Mononuclear cell (primary cell): ENCODE measurements at regions not wholly inside any gene's neighbourhood (a gene's known extent, or its start where the extent isn't known, plus 50 kb on each side); places are given as distances from the start of the nearest gene placed in this dataset.

Experiments
- H3K27me3 ChIP-seq: 2 replicates; pipeline ENCODE4 v1.6.0; 2011; ENCODE audit warnings: low read length, control low read depth; ENCODE audit not compliant: insufficient read depth
- H3K4me1 ChIP-seq: 2 replicates; pipeline ENCODE4 v1.5.1; 2011; ENCODE audit warnings: mild to moderate bottlenecking, low read length, control low read depth; ENCODE audit not compliant: insufficient read depth
- H3K4me3 ChIP-seq: 2 replicates; pipeline ENCODE4 v1.5.1; 2011; ENCODE audit warnings: mild to moderate bottlenecking, low read length, moderate library complexity
- H3K9me3 ChIP-seq: 2 replicates; pipeline ENCODE4 v1.5.1; 2011; ENCODE audit warnings: low read depth, mild to moderate bottlenecking, control low read depth, low read length

GRCh38 chr3:56976651-56977560 lies 83.6 kb upstream of the SPATA12 start:
- peaks cover 17% of the 10 kb centered on the region for H3K4me1 ChIP-seq
- H3K27me3 ChIP-seq = no peaks in the 10 kb centered on the region
- no peak overlapping the region for H3K4me3 ChIP-seq
- H3K9me3 ChIP-seq = no peaks in the 10 kb centered on the region

- H3K4me3 ChIP-seq = no peak overlapping the region
- H3K9me3 ChIP-seq = no peaks in the 10 kb centered on the region
- peaks cover 12% of the 10 kb centered on the region for H3K4me1 ChIP-seq
- H3K27me3 ChIP-seq = no peaks in the 10 kb centered on the region
These were observed 84.9 kb upstream of the SPATA12 start for GRCh38 chr3:56975567-56975966.

- H3K27me3 ChIP-seq = no peaks in the 10 kb centered on the region
- no peak overlapping the region for H3K4me3 ChIP-seq
- H3K9me3 ChIP-seq = no peaks in the 10 kb centered on the region
- peaks cover 8% of the 10 kb centered on the region for H3K4me1 ChIP-seq
These were observed 86.1 kb upstream of the SPATA12 start for GRCh38 chr3:56974247-56974930.

GRCh38 chr3:56971816-56972215 lies 88.6 kb upstream of the SPATA12 start:
- H3K4me1 ChIP-seq = peaks cover 8% of the 10 kb centered on the region
- H3K4me3 ChIP-seq = no peak overlapping the region
- H3K9me3 ChIP-seq = no peaks in the 10 kb centered on the region
- H3K27me3 ChIP-seq = no peaks in the 10 kb centered on the region

- Histone ChIP-seq H3K4me3 (no peak overlapping the region), H3K4me1 (peaks cover 8% of the 10 kb centered on the region), H3K9me3 (no peaks in the 10 kb centered on the region), H3K27me3 (no peaks in the 10 kb centered on the region)
These were observed 89.2 kb upstream of the SPATA12 start for GRCh38 chr3:56971261-56971660.

- Histone ChIP-seq H3K4me1 (peaks cover 8% of the 10 kb centered on the region), H3K9me3 (no peaks in the 10 kb centered on the region), H3K4me3 (no peak overlapping the region), H3K27me3 (no peaks in the 10 kb centered on the region)
These were observed 90.0 kb upstream of the SPATA12 start for GRCh38 chr3:56970461-56970879.

- Histone ChIP-seq H3K4me1 (peaks cover 8% of the 10 kb centered on the region), H3K4me3 (no peak overlapping the region), H3K27me3 (no peaks in the 10 kb centered on the region), H3K9me3 (no peaks in the 10 kb centered on the region)
These were observed 90.6 kb upstream of the SPATA12 start for GRCh38 chr3:56969851-56970250.

GRCh38 chr3:56966509-56966908 lies 94.0 kb upstream of the SPATA12 start:
- Histone ChIP-seq H3K4me1 (peaks cover 8% of the 10 kb centered on the region), H3K9me3 (no peaks in the 10 kb centered on the region), H3K4me3 (no peak overlapping the region), H3K27me3 (no peaks in the 10 kb centered on the region)

- H3K4me3 ChIP-seq = no peak overlapping the region
- no peaks in the 10 kb centered on the region for H3K27me3 ChIP-seq
- H3K9me3 ChIP-seq = no peaks in the 10 kb centered on the region
- H3K4me1 ChIP-seq = peaks cover 8% of the 10 kb centered on the region
These were observed 94.4 kb upstream of the SPATA12 start for GRCh38 chr3:56966104-56966503.

GRCh38 chr3:56962922-56963321 lies 97.5 kb upstream of the SPATA12 start:
- Histone ChIP-seq H3K4me1 (no peaks in the 10 kb centered on the region), H3K27me3 (no peaks in the 10 kb centered on the region), H3K9me3 (no peaks in the 10 kb centered on the region), H3K4me3 (no peak overlapping the region)

GRCh38 chr3:56962206-56962605 lies 98.3 kb upstream of the SPATA12 start:
- H3K4me1 ChIP-seq = no peaks in the 10 kb centered on the region
- H3K9me3 ChIP-seq = no peaks in the 10 kb centered on the region
- no peaks in the 10 kb centered on the region for H3K27me3 ChIP-seq
- H3K4me3 ChIP-seq = no peak overlapping the region

GRCh38 chr3:56960234-56960917 lies 100.1 kb upstream of the SPATA12 start:
- no peaks in the 10 kb centered on the region for H3K9me3 ChIP-seq
- no peaks in the 10 kb centered on the region for H3K27me3 ChIP-seq
- H3K4me1 ChIP-seq = no peaks in the 10 kb centered on the region
- H3K4me3 ChIP-seq = no peak overlapping the region

GRCh38 chr3:56958879-56959278 lies 101.6 kb upstream of the SPATA12 start:
- Histone ChIP-seq H3K4me3 (no peak overlapping the region), H3K27me3 (no peaks in the 10 kb centered on the region)

GRCh38 chr3:56957522-56957921 lies 102.9 kb upstream of the SPATA12 start:
- H3K4me1 ChIP-seq = no peaks in the 10 kb centered on the region
- no peaks in the 10 kb centered on the region for H3K9me3 ChIP-seq
- no peak overlapping the region for H3K4me3 ChIP-seq
- H3K27me3 ChIP-seq = no peaks in the 10 kb centered on the region

More at GRCh38 chr3:56958879-56959278, 101.6 kb upstream of the SPATA12 start:
- no peaks in the 10 kb centered on the region for H3K9me3 ChIP-seq
- no peaks in the 10 kb centered on the region for H3K4me1 ChIP-seq

GRCh38 chr3:56956906-56957305 lies 103.6 kb upstream of the SPATA12 start:
- H3K4me1 ChIP-seq = no peaks in the 10 kb centered on the region
- H3K27me3 ChIP-seq = no peaks in the 10 kb centered on the region
- no peak overlapping the region for H3K4me3 ChIP-seq
- H3K9me3 ChIP-seq = no peaks in the 10 kb centered on the region
